Vagina (tissue), 2 donors: ENCODE measurements at regions not wholly inside any gene's neighbourhood (a gene's known extent, or its start where the extent isn't known, plus 50 kb on each side); places are given as distances from the start of the nearest gene placed in this dataset.

Experiments
- CTCF ChIP-seq, 3 experiments: fragments of 450-650 bp in 2 of 3; fragments of 200-600 bp in 1 of 3; sonication (generic) in 1 of 3; IDR thresholded peaks; one replicate each; pipeline ENCODE4 v1.5.1; 2017 to 2019; ENCODE audit warnings: antibody characterized with exemption in 3 of 3, mild to moderate bottlenecking in 2 of 3, moderate library complexity in 2 of 3
- POLR2A ChIP-seq, 2 donors: fragments of 450-650 bp; IDR thresholded peaks; one replicate each; pipeline ENCODE4 v1.6.1; 2017; ENCODE audit warnings: antibody characterized with exemption in 2 of 2, mild to moderate bottlenecking in 2 of 2, moderate library complexity in 2 of 2

GRCh38 chr22:46031557-46031956, 54.6 kb upstream of the WNT7B start:
- TF ChIP-seq POLR2A (IDR thresholded peaks at IDR 0.05) = no peak
- no peak for TF ChIP-seq CTCF (IDR thresholded peaks at IDR 0.05)
